GM23338 (cell line): ENCODE measurements at regions not wholly inside any gene's neighbourhood (a gene's known extent, or its start where the extent isn't known, plus 50 kb on each side); places are given as distances from the start of the nearest gene placed in this dataset.

Experiments
- ATAC-seq: fragments of 200-7000 bp; cut with Tn5 transposase; 3 replicates; pipeline ENCODE4 v1.9.1; 2020
- DNase-seq: peaks from one replicate; pipeline ENCODE4 v3.0.0-alpha.2; 2015; ENCODE audit warnings: low spot score
- H2AFZ ChIP-seq: fragments of 200-600 bp; sonication (generic); 2 replicates; pipeline ENCODE4 v1.8.0; 2016; ENCODE audit warnings: antibody characterized with exemption, mild to moderate bottlenecking, moderate library complexity
- H3F3A ChIP-seq: fragments of 200-600 bp; sonication (generic); replicated peaks from 2 replicates; pipeline ENCODE4 v1.8.0; 2017; ENCODE audit warnings: antibody characterized with exemption, mixed run types, low read depth
- H3K27ac ChIP-seq: fragments of 200-600 bp; sonication (generic); 2 replicates; pipeline ENCODE4 v1.6.1; 2016; ENCODE audit warnings: low read depth
- H3K27me3 ChIP-seq: fragments of 200-600 bp; sonication (generic); 2 replicates; pipeline ENCODE4 v1.8.0; 2016; ENCODE audit warnings: mild to moderate bottlenecking, mixed run types, moderate library complexity; ENCODE audit not compliant: insufficient read depth
- H3K36me3 ChIP-seq: fragments of 200-600 bp; sonication (generic); 2 replicates; pipeline ENCODE4 v1.8.0; 2016; ENCODE audit warnings: mild to moderate bottlenecking; ENCODE audit not compliant: insufficient read depth
- H3K4me1 ChIP-seq: fragments of 200-600 bp; sonication (generic); 2 replicates; pipeline ENCODE4 v1.8.0; 2016; ENCODE audit warnings: mild to moderate bottlenecking, moderate library complexity; ENCODE audit not compliant: insufficient read depth
- H3K4me2 ChIP-seq: fragments of 200-600 bp; sonication (generic); 2 replicates; pipeline ENCODE4 v1.7.1; 2017; ENCODE audit warnings: mixed run types
- H3K4me3 ChIP-seq: fragments of 200-600 bp; sonication (generic); 2 replicates; pipeline ENCODE4 v1.6.1; 2016; ENCODE audit warnings: mixed run types
- H3K79me2 ChIP-seq: fragments of 200-600 bp; sonication (generic); replicated peaks from 2 replicates; pipeline ENCODE4 v1.8.0; 2017; ENCODE audit warnings: mild to moderate bottlenecking; ENCODE audit not compliant: insufficient read depth
- H3K9me2 ChIP-seq: fragments of 200-600 bp; sonication (generic); 2 replicates; pipeline ENCODE4 v1.8.0; 2017; ENCODE audit not compliant: insufficient read depth
- H4K20me1 ChIP-seq: fragments of 200-600 bp; sonication (generic); replicated peaks from 2 replicates; pipeline ENCODE4 v1.8.0; 2017; ENCODE audit warnings: mild to moderate bottlenecking; ENCODE audit not compliant: insufficient read depth
- H3K27ac Mint-ChIP-seq: 2 replicates; pipeline ENCODE4 v1.8.0; 2020; ENCODE audit warnings: inconsistent platforms, mild to moderate bottlenecking, moderate library complexity, mixed read lengths
- H3K27me3 Mint-ChIP-seq: 3 replicates; pipeline ENCODE4 v1.8.0; 2022; ENCODE audit warnings: low read depth, mild to moderate bottlenecking, moderate library complexity, mixed read lengths, inconsistent platforms; ENCODE audit not compliant: insufficient read depth, poor library complexity
- H3K36me3 Mint-ChIP-seq: 3 replicates; pipeline ENCODE4 v1.8.0; 2021; ENCODE audit warnings: low read depth, mild to moderate bottlenecking, inconsistent platforms, moderate library complexity, mixed read lengths
- H3K4me1 Mint-ChIP-seq: 3 replicates; pipeline ENCODE4 v1.8.0; 2020; ENCODE audit warnings: mild to moderate bottlenecking, inconsistent platforms, mixed read lengths
- H3K4me3 Mint-ChIP-seq: 3 replicates; pipeline ENCODE4 v1.8.0; 2021; ENCODE audit warnings: moderate library complexity, mild to moderate bottlenecking, inconsistent platforms, mixed read lengths
- H3K9me3 Mint-ChIP-seq: 3 replicates; pipeline ENCODE4 v1.8.0; 2020; ENCODE audit warnings: moderate library complexity, mild to moderate bottlenecking, inconsistent platforms, mixed read lengths
- EZH2 ChIP-seq: fragments of 200-600 bp; sonication (generic); IDR thresholded peaks from one replicate; pipeline ENCODE4 v1.8.0; 2017; ENCODE audit warnings: antibody characterized with exemption, mild to moderate bottlenecking, low read depth; ENCODE audit not compliant: unreplicated experiment
- EZH2phosphoT487 ChIP-seq: fragments of 200-600 bp; sonication (generic); IDR thresholded peaks from one replicate; pipeline ENCODE4 v1.8.1; 2018; ENCODE audit warnings: antibody characterized with exemption; ENCODE audit not compliant: unreplicated experiment
- JUNB ChIP-seq: IDR thresholded peaks from one replicate; pipeline ENCODE4 v1.6.1; 2016; ENCODE audit warnings: antibody characterized with exemption; ENCODE audit not compliant: unreplicated experiment
- NANOG ChIP-seq: IDR thresholded peaks from 2 replicates; pipeline ENCODE4 v1.6.1; 2016; ENCODE audit warnings: antibody characterized with exemption, borderline replicate concordance
- POLR2AphosphoS5 ChIP-seq: IDR thresholded peaks from 2 replicates; pipeline ENCODE4 v1.6.1; 2016; ENCODE audit warnings: antibody characterized with exemption, low read depth
- ZNF114 ChIP-seq: fragments of 250-450 bp; sonication (Bioruptor Pico); IDR thresholded peaks from 2 replicates; pipeline ENCODE4 v1.5.0; 2020; ENCODE audit warnings: mild to moderate bottlenecking, moderate library complexity
- ZNF331 ChIP-seq: fragments of 250-450 bp; sonication (Bioruptor Pico); IDR thresholded peaks from 2 replicates; pipeline ENCODE4 v1.5.0; 2020; ENCODE audit warnings: low read depth, mild to moderate bottlenecking, moderate library complexity
- TF ChIP-seq, protein P1 (sequence below): fragments of 250-450 bp; sonication (Bioruptor Pico); IDR thresholded peaks from 2 replicates; pipeline ENCODE4 v1.5.0; 2020; ENCODE audit warnings: mild to moderate bottlenecking, moderate library complexity
- TF ChIP-seq, protein P2 (sequence below): IDR thresholded peaks from one replicate; pipeline ENCODE4 v1.6.1; 2018; ENCODE audit warnings: antibody characterized with exemption; ENCODE audit not compliant: unreplicated experiment

DNA sequence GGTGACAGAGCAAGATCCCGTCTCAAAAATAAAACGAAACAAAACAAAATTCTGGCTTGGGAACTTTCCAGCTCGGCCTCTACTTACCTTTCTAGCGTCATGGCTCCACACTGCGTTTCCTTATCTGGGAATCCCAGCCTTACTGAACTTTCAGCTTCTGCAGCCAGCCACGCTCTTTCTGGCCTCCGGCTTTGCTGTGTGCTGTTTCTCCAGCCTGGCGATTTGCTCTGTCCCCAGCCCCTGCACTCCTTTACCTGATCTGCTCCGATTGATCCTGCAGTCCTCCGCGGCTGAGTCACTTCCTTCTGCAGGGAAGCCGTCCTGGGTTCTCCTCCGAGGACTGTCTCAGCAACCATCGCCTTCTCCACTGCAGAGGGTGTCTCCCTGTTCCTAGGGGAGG, 71.0 kb upstream of the FAM171A1 start (continued):
- TF ChIP-seq, protein P1, sequence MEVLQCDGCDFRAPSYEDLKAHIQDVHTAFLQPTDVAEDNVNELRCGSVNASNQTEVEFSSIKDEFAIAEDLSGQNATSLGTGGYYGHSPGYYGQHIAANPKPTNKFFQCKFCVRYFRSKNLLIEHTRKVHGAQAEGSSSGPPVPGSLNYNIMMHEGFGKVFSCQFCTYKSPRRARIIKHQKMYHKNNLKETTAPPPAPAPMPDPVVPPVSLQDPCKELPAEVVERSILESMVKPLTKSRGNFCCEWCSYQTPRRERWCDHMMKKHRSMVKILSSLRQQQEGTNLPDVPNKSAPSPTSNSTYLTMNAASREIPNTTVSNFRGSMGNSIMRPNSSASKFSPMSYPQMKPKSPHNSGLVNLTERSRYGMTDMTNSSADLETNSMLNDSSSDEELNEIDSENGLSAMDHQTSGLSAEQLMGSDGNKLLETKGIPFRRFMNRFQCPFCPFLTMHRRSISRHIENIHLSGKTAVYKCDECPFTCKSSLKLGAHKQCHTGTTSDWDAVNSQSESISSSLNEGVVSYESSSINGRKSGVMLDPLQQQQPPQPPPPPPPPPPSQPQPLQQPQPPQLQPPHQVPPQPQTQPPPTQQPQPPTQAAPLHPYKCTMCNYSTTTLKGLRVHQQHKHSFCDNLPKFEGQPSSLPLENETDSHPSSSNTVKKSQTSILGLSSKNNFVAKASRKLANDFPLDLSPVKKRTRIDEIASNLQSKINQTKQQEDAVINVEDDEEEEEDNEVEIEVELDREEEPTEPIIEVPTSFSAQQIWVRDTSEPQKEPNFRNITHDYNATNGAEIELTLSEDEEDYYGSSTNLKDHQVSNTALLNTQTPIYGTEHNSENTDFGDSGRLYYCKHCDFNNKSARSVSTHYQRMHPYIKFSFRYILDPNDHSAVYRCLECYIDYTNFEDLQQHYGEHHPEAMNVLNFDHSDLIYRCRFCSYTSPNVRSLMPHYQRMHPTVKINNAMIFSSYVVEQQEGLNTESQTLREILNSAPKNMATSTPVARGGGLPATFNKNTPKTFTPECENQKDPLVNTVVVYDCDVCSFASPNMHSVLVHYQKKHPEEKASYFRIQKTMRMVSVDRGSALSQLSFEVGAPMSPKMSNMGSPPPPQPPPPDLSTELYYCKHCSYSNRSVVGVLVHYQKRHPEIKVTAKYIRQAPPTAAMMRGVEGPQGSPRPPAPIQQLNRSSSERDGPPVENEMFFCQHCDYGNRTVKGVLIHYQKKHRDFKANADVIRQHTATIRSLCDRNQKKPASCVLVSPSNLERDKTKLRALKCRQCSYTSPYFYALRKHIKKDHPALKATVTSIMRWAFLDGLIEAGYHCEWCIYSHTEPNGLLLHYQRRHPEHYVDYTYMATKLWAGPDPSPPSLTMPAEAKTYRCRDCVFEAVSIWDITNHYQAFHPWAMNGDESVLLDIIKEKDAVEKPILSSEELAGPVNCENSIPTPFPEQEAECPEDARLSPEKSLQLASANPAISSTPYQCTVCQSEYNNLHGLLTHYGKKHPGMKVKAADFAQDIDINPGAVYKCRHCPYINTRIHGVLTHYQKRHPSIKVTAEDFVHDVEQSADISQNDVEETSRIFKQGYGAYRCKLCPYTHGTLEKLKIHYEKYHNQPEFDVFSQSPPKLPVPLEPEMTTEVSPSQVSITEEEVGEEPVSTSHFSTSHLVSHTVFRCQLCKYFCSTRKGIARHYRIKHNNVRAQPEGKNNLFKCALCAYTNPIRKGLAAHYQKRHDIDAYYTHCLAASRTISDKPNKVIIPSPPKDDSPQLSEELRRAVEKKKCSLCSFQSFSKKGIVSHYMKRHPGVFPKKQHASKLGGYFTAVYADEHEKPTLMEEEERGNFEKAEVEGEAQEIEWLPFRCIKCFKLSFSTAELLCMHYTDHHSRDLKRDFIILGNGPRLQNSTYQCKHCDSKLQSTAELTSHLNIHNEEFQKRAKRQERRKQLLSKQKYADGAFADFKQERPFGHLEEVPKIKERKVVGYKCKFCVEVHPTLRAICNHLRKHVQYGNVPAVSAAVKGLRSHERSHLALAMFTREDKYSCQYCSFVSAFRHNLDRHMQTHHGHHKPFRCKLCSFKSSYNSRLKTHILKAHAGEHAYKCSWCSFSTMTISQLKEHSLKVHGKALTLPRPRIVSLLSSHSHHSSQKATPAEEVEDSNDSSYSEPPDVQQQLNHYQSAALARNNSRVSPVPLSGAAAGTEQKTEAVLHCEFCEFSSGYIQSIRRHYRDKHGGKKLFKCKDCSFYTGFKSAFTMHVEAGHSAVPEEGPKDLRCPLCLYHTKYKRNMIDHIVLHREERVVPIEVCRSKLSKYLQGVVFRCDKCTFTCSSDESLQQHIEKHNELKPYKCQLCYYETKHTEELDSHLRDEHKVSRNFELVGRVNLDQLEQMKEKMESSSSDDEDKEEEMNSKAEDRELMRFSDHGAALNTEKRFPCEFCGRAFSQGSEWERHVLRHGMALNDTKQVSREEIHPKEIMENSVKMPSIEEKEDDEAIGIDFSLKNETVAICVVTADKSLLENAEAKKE = no peak

DNA sequence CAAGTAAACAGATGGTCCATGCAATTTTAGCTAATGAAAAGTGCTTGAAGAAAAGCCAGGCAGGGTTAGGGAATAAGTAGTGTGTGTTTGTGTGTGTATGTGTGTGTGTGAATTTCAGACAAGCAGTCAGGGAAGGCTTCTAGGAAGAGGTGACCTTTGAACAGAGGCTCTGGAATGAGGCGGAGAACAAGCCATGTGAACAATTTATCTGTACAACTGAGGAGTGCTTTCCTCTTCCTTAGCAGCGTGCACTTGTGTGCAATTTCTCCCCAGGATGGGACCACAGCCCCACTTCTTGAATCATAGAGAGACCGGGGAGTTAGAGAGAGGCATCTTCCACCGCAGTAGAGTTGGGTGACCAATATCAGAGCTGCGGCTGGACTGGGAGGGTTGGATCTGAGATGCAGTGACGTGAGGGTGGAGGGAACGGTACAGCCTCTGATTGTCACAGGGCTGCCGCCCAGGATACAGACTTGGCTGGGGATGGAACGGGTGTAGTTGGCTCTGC, 69.2 kb upstream of the FAM171A1 start:
- ATAC-seq (no peak), DNase-seq (no peak)
- Histone ChIP-seq H4K20me1 (no peaks in the 10 kb centered on the region), H3K36me3 (no peaks in the 10 kb centered on the region), H3K4me3 (no peak overlapping the region), H3K4me1 (no peaks in the 10 kb centered on the region; the same call in 1 of the 2 replicates), H3F3A (no peaks in the 10 kb centered on the region), H3K27ac (no peak overlapping the region), H2AFZ (no peak overlapping the region), H3K27me3 (no peaks in the 10 kb centered on the region), H3K79me2 (no peaks in the 10 kb centered on the region), H3K4me2 (no peak overlapping the region), H3K9me2 (no peaks in the 10 kb centered on the region)
- peaks cover 12% of the 10 kb centered on the region; the same call in 2 of the 3 replicates for H3K4me1 Mint-ChIP-seq
- no peak overlapping the region for H3K4me3 Mint-ChIP-seq
- no peaks in the 10 kb centered on the region for H3K36me3 Mint-ChIP-seq
- no peaks in the 10 kb centered on the region for H3K27me3 Mint-ChIP-seq
- H3K9me3 Mint-ChIP-seq = no peaks in the 10 kb centered on the region
- H3K27ac Mint-ChIP-seq = no peak overlapping the region
- no peak for TF ChIP-seq ZNF331 (CRISPR knock-in tag)
- TF ChIP-seq, protein P2, sequence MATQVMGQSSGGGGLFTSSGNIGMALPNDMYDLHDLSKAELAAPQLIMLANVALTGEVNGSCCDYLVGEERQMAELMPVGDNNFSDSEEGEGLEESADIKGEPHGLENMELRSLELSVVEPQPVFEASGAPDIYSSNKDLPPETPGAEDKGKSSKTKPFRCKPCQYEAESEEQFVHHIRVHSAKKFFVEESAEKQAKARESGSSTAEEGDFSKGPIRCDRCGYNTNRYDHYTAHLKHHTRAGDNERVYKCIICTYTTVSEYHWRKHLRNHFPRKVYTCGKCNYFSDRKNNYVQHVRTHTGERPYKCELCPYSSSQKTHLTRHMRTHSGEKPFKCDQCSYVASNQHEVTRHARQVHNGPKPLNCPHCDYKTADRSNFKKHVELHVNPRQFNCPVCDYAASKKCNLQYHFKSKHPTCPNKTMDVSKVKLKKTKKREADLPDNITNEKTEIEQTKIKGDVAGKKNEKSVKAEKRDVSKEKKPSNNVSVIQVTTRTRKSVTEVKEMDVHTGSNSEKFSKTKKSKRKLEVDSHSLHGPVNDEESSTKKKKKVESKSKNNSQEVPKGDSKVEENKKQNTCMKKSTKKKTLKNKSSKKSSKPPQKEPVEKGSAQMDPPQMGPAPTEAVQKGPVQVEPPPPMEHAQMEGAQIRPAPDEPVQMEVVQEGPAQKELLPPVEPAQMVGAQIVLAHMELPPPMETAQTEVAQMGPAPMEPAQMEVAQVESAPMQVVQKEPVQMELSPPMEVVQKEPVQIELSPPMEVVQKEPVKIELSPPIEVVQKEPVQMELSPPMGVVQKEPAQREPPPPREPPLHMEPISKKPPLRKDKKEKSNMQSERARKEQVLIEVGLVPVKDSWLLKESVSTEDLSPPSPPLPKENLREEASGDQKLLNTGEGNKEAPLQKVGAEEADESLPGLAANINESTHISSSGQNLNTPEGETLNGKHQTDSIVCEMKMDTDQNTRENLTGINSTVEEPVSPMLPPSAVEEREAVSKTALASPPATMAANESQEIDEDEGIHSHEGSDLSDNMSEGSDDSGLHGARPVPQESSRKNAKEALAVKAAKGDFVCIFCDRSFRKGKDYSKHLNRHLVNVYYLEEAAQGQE = no peak
- no peak for TF ChIP-seq JUNB
- TF ChIP-seq EZH2phosphoT487 = no peak
- TF ChIP-seq POLR2AphosphoS5 = no peak
- no peak for TF ChIP-seq EZH2
- no peak for TF ChIP-seq NANOG
- no peak for TF ChIP-seq ZNF114 (CRISPR knock-in tag)
